ENCODE measurements at regions not wholly inside any gene's neighbourhood (a gene's known extent, or its start where the extent isn't known, plus 50 kb on each side); places are given as distances from the start of the nearest gene placed in this dataset.

GRCh38 chr2:106579750-106580197, 92.6 kb downstream of the CD8B2 start:
- Histone ChIP-seq H3K27me3 (peaks cover 13% of the 10 kb centered on the region), H3K4me3 (no peak overlapping the region), H3K9me3 (replicated peaks in 1 of 3) (no peaks in the 10 kb centered on the region), H3K27ac (peak overlapping the region in 1 of 5 donors; percentile 56), H3K4me1 (replicated peaks in 1 of 2) (peaks cover 0 to 13% of the 10 kb centered on the region in 2 donors), H3K36me3 (replicated peaks in 1 of 2) (no peaks in the 10 kb centered on the region)
- TF ChIP-seq CTCF (IDR thresholded peaks at IDR 0.05) (no peak), POLR2A (IDR thresholded peaks at IDR 0.05) (no peak)
- peak in 2 of 7 donors; percentile 31 to 67 for DNase-seq
- intact Hi-C loops (cut with DNase I) = loop anchor here (10.0 kb wide), 1 partner anchor 475 kb away; no protein-coding TSS in a partner anchor
- WGBS, 4 donors = 22 to 30% (median 25%) methylated on average over 9 of the region's 9 CpGs

GRCh38 chr2:106580241-106580640, 93.1 kb downstream of the CD8B2 start:
- intact Hi-C loops (cut with DNase I) = loop anchor here (10.0 kb wide), 1 partner anchor 475 kb away; no protein-coding TSS in a partner anchor
- DNase-seq = no peak
- WGBS, 4 donors = 84 to 91% (median 88%) methylated on average over 4 to 5 of the region's 5 CpGs

GRCh38 chr2:106581328-106581727, 94.2 kb downstream of the CD8B2 start:
- DNase-seq = no peak
- Histone ChIP-seq H3K27ac (no peak overlapping the region), H3K27me3 (peaks cover 13% of the 10 kb centered on the region), H3K36me3 (replicated peaks in 1 of 2) (no peaks in the 10 kb centered on the region), H3K9me3 (replicated peaks in 1 of 3) (no peaks in the 10 kb centered on the region), H3K4me1 (replicated peaks in 1 of 2) (peaks cover 0 to 13% of the 10 kb centered on the region in 2 donors), H3K4me3 (no peak overlapping the region)
- 91 to 94% (median 93%) methylated on average over 7 of the region's 7 CpGs for WGBS, 4 donors
- no peak for TF ChIP-seq POLR2A (IDR thresholded peaks at IDR 0.05)
- no peak for TF ChIP-seq CTCF (IDR thresholded peaks at IDR 0.05)
- intact Hi-C loops (cut with DNase I) = loop anchor here (10.0 kb wide), 1 partner anchor 477 kb away; no protein-coding TSS in a partner anchor

More at GRCh38 chr2:106580241-106580640, 93.1 kb downstream of the CD8B2 start:
- TF ChIP-seq POLR2A (IDR thresholded peaks at IDR 0.05) (no peak), CTCF (IDR thresholded peaks at IDR 0.05) (no peak)
- peaks cover 0 to 13% of the 10 kb centered on the region in 2 donors for H3K4me1 ChIP-seq (replicated peaks in 1 of 2)
- H3K9me3 ChIP-seq (replicated peaks in 1 of 3) = no peaks in the 10 kb centered on the region
- peaks cover 13% of the 10 kb centered on the region for H3K27me3 ChIP-seq
- H3K27ac ChIP-seq = peak overlapping the region in 1 of 5 donors; percentile 56
- no peaks in the 10 kb centered on the region for H3K36me3 ChIP-seq (replicated peaks in 1 of 2)
- H3K4me3 ChIP-seq = no peak overlapping the region

GRCh38 chr2:106581755-106582147, 94.6 kb downstream of the CD8B2 start:
- H3K27ac ChIP-seq = peak overlapping the region in 1 of 5 donors; percentile 41
- DNase-seq = no peak
- intact Hi-C loops (cut with DNase I) = loop anchor here (10.0 kb wide), 1 partner anchor 477 kb away; no protein-coding TSS in a partner anchor
- H3K9me3 ChIP-seq (replicated peaks in 1 of 3) = no peaks in the 10 kb centered on the region
- peaks cover 13% of the 10 kb centered on the region for H3K27me3 ChIP-seq
- no peaks in the 10 kb centered on the region for H3K36me3 ChIP-seq (replicated peaks in 1 of 2)
- H3K4me3 ChIP-seq = peak overlapping the region in 1 of 4 donors; percentile 48
- TF ChIP-seq CTCF (IDR thresholded peaks at IDR 0.05) (no peak), POLR2A (IDR thresholded peaks at IDR 0.05) (no peak)
- peaks cover 0 to 13% of the 10 kb centered on the region in 2 donors for H3K4me1 ChIP-seq (replicated peaks in 1 of 2)
- WGBS, 4 donors = 33 to 38% (median 35%) methylated on average over 3 of the region's 3 CpGs
